ENCODE measurements at regions not wholly inside any gene's neighbourhood (a gene's known extent, or its start where the extent isn't known, plus 50 kb on each side); places are given as distances from the start of the nearest gene placed in this dataset.
"Not testable (repeated sequence)": the region's sequence is repeated elsewhere in the genome, so short reads cannot be mapped to it uniquely, and the experiment has no call there.

GRCh38 chr3:192057261-192057660 is 596.3 kb downstream of the PYDC2 start:
- no peak for DNase-seq (ENCODE audit: low read depth)
- TF ChIP-seq CTCF (conservative IDR thresholded peaks at IDR 0.05; ENCODE audit: low read depth, low read length): no peak

GRCh38 chr3:192060160-192060781 is 599.3 kb downstream of the PYDC2 start:
- TF ChIP-seq CTCF (conservative IDR thresholded peaks at IDR 0.05; ENCODE audit: low read depth, low read length): no peak
- H3K4me3 ChIP-seq (ENCODE audit: low read length): no peak overlapping the region
- no peak for DNase-seq (ENCODE audit: low read depth)

More at GRCh38 chr3:192057261-192057660, 596.3 kb downstream of the PYDC2 start:
- no peak overlapping the region for H3K4me3 ChIP-seq (ENCODE audit: low read length)

GRCh38 chr3:192061426-192061825 is 600.5 kb downstream of the PYDC2 start:
- TF ChIP-seq CTCF (conservative IDR thresholded peaks at IDR 0.05; ENCODE audit: low read depth, low read length): no peak
- no peak overlapping the region for H3K4me3 ChIP-seq (ENCODE audit: low read length)
- DNase-seq (ENCODE audit: low read depth): no peak

GRCh38 chr3:192062186-192062585 is 601.2 kb downstream of the PYDC2 start:
- no peak for TF ChIP-seq CTCF (conservative IDR thresholded peaks at IDR 0.05; ENCODE audit: low read depth, low read length)
- no peak overlapping the region for H3K4me3 ChIP-seq (ENCODE audit: low read length)

GRCh38 chr3:192063570-192063969 is 602.6 kb downstream of the PYDC2 start:
- peak overlapping the region; percentile 30 for H3K4me3 ChIP-seq (ENCODE audit: low read length)
- TF ChIP-seq CTCF (conservative IDR thresholded peaks at IDR 0.05; ENCODE audit: low read depth, low read length): peak; percentile 6
- no peak for DNase-seq (ENCODE audit: low read depth)

More at GRCh38 chr3:192062186-192062585, 601.2 kb downstream of the PYDC2 start:
- no peak for DNase-seq (ENCODE audit: low read depth)

- DNase-seq (ENCODE audit: low read depth): no peak
- TF ChIP-seq CTCF (conservative IDR thresholded peaks at IDR 0.05; ENCODE audit: low read depth, low read length): no peak
- no peak overlapping the region for H3K4me3 ChIP-seq (ENCODE audit: low read length)
Observed at GRCh38 chr3:192064959-192065358, 604.0 kb downstream of the PYDC2 start.

GRCh38 chr3:192066253-192066652 is 605.3 kb downstream of the PYDC2 start:
- not testable (repeated sequence) for DNase-seq (ENCODE audit: low read depth)

More at GRCh38 chr3:192066253-192066652, 605.3 kb downstream of the PYDC2 start:
- H3K4me3 ChIP-seq (ENCODE audit: low read length): not testable (repeated sequence)
